GM19240 (cell line): ENCODE measurements at regions not wholly inside any gene's neighbourhood (a gene's known extent, or its start where the extent isn't known, plus 50 kb on each side); places are given as distances from the start of the nearest gene placed in this dataset.

Experiments
- DNase-seq: peaks from one replicate; pipeline ENCODE4 v3.0.0; 2011; ENCODE audit warnings: low spot score; ENCODE audit not compliant: insufficient read length

DNA sequence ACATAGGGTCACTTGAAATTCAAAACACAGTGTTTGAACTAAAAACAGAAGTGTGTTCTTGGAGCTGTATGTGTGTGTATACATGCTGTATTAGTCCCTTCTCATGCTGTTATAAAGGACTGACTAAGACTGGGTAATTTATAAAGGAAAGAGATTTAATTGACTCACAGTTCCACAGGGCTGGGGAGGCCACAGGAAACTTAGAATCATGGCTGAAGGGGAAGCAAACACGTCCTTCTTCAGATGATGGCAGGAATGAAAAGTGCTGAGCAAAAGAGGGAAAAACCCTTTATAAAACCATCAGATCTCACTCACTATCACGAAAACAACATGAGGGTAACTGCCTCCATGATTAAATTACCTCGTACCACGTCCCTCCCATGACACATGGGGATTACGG lies 224.1 kb downstream of the BCAT1 start:
- DNase-seq, result no peak

DNA sequence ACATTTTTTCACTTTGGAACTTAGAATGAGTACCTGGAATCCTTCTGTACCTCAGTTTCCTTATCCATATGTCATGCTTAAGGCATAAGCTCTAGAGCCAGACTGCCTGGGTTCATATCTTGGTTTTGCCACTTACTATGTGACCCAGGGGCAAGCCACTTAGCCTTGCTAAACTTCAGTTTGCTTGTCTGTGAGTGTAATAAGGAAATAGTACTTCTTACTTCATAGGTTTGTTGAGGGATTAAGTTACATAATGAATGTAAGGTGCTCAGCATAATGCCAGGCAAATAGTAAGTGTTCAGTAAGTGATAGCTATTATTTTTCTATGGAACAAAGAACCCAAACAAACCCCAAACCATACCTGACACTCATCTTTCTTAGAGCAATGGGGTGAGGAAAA lies 225.1 kb downstream of the BCAT1 start:
- DNase-seq, result no peak

DNA sequence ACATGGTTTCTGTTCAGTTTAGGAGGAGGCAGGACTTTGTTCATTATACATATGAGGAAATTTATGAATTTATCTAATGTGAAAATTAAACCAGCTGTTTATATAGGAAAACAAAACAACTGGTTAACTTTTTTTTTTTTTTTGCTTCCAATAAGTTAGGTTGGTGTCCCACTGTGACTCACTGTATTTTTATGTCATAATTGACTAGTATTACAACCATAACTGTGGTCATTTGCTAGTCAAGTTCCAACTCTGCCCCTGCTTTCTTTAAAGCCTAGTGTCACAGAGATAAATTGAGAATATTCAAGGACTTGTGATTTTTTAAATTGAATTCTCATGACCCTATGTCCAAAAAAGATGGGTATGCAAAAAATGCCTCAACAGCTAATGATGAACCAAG lies 227.7 kb downstream of the BCAT1 start:
- DNase-seq, result no peak

DNA sequence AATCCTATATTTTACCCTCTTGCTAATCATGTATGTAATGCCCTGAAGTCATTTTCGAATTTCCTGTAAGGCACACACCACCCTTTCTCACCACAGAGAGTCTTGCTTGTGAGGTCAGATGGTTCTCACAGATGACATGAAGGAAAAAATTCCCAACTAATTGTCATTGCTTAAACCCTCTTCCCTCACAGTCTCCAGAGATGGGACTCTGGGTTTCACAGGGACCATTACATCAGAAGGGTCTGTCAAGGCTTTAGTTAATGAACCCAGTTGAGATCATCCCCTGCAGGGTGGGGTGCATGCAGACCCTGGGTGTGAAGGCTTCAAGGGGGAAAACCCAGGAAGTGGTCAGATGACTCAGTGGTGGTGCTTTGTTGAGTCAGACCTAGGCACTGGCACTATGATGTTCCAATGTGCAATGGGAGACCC lies 229.6 kb downstream of the BCAT1 start:
- no peak for DNase-seq

DNA sequence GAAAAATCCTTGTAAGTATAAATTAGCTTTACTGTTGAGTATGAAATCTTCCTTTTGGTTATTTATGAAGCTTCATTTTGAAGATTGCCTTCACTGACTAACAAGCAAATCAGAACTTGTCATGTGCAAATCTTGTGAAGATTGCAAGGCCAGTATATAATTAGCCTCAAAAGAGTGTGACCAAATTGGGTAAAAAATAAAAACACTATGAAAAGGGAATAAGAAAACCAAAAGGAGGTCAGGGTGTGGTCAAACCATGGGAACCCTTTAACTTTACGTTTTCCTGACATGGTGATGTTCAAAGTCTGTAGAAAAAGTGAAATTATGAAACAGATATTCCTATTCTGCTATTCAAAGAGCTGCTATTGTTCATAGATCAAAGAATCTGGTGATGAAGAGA lies 230.3 kb downstream of the BCAT1 start:
- no peak for DNase-seq

DNA sequence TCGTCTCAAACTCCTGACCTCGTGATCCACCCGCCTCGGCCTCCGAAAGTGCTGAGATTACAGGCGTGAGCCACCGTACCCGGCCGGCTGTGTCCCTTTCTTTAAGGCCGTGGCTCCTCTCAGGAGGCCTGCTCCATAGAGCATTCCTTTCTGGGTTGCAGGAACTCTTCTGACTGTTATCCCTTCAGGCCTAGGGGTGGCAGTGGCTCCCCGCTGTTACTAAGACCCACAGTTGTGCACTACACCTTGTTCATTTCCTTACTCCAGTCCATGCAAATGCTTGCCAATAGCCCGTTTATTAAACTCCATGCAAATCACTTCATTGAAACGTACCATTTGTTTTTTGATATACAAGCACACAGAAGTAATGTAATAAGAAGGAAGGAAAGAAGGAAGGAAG lies 234.7 kb downstream of the BCAT1 start:
- no peak for DNase-seq

DNA sequence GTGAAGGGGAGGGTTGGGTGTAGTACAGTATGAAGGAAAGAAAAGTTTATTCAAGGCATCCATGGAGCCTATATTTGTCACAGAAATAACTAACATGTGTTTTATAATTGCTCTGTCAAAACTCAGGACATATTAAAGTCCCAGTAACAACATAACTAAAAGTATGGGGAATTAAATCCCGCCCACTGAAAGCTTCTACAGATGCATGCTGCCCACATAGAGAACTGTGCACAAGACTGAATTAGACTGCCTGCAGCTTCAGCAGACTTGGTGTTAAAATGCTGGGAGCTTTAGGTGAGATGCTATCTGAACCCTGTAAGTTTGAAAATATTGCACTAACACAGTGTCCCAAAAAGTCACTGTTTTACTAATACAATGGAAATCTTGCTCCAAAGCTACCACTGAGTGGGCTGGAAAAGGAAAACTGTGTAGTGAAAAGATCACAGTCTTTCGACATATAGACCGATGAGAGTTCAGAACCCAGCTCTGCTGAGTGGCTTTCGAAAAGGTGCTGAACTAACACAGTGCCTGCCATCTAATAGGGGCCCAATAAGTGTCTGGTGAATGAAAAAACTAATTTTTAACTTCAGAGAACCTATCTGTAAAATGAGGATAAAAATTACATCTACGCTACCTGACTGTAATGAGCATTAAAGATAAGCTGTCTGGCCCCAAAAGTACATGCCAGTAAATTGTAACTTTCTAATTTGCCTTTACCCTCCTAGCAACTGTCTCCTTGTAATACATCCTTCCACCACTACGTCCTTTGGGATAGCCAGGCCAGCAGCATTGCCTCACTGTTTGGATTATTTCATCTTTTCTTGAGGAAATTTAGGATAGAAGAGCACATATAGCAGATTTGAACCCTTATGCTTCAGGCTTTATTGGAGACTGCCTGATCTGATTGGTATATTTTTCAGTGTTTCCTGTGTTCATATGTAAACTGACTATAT lies 237.6 kb downstream of the BCAT1 start:
- no peak for DNase-seq

DNA sequence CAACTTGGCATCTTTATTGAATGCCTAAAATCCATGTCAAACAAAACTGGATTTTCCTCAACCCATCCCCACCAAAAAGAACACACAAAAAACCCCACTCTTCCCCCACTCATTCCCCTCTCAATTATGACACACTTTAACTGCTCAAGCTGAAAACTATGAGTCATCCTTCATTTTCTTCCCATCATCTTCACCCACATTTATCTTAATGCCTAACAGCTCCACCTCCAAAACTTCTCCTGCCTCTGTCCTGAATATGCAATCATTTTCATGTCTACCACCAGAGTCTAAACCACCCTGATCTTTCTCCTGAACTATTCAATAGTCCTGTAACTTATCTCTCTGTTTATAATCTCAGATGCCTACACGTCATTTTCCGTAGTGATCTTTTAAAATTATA lies 239.7 kb downstream of the BCAT1 start:
- DNase-seq, result no peak

DNA sequence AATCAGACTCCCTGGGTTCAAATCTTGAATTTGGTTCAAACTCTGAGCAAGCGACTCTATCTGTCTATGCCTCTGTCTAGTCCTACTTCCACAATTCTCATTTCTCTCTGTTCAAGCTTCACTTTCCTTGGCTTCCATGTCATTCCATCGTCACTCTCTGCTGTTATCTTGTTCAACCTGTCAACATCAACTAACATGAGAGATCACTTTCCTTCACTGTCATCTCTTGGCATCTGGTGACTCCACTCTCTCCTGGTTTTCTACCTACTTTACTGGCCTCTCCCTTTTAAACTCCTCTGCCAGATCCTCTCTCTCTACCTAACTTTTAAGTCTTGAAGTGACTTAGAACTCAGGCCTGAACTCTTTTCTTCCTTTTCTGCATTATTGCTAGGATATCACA lies 240.2 kb downstream of the BCAT1 start:
- DNase-seq, result no peak

DNA sequence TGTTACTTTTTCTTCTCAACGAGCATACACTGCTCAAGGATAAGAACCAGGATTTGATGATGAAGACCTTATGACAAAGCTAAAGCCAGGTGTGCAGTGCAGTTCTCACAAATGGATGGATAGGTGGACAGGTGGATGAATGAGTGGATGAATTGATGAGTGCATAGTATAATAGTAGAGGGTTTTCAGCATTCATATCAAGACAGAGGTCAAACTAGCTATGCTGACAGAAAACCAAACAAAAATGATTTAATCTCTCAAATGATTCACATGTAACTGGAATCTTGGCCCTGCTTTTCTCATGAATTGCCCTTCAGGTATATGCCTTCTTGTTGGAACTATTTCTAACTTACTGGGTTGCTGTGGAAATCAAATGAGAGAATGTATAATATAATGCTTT lies 240.9 kb downstream of the BCAT1 start:
- DNase-seq, result no peak

DNA sequence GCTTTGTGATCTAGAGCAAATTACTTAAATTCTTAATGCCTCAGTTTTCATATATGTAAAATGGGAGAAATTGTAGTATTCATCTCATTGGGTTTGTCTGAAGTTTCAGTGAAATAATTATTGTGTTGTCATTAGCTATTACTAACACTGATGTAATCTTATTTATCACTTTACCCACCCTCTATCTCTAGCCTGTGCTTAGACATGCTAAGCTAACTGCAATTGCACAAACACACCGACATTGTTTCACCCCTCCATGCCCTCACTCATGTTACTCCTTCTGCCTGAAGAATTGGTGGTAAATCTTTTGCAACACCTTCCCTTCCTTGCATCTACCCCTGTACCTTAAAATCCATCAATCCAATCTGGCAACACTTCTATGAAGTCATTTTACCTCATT lies 241.6 kb downstream of the BCAT1 start:
- no peak for DNase-seq

DNA sequence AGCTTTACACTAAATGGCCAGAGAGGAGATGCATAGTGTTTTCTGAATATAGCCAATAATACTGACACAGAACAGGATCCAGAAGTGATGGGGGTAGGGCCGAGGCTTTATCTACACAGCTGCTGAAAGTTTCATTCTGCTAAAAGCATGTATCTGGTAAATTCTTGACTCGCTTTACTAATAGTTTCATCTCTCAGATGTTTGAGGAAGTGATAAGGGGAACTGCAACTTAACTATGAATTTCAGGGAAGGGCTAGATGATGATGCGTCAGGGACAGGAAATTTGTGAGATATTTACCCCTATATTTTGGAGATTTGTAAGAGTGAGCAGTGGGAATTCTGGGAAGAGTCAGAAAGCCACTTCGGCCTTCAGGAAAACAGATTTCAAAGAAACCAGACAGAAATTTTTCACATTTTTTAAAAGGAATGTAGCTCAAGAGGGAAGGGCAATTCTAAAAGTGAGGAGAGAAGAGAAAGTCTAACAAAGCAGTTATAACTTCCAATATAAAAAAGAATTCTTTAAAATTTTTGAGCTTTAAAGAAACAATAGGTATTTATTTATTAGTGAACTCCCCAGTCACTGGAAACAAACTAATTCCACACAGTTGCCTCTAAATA lies 243.1 kb downstream of the BCAT1 start:
- DNase-seq, result peak; percentile 19

DNA sequence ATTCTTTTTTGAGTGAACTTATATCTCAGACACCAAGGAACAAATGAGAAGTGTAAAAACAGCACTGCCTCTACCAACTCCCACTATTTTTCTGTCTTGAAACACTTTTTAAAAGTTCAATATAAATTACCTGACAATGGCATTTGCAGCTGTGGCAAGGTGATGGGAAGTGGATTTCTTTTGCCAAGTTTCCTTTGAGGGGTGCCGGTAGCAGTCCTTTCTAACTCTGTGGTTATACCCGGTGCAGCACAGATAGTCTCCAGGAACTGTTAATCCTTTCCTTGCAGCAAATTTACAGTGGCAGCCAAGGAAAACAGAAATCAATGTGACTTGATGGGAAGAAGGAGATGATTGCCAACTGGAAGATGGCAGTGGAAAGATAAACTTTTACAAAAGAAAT lies 243.7 kb downstream of the BCAT1 start:
- DNase-seq, result no peak

DNA sequence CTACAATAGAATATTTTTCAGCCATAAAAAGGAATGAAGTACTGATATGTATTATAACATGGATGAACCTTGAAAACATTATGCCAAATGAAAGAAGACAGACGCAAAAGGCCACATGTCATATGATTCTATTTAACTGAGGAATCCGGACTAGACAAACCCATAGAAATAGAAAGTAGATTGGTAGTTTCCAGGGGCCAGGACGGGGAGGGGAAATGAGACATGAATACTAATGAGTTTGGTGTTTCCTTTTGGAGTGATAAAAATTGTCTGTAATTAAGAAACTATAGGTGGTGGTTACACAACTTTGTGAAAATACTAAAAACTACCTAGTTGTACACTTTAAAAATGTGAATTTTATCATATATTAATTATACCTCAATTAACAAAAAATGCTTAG lies 247.6 kb downstream of the BCAT1 start:
- DNase-seq, result no peak

DNA sequence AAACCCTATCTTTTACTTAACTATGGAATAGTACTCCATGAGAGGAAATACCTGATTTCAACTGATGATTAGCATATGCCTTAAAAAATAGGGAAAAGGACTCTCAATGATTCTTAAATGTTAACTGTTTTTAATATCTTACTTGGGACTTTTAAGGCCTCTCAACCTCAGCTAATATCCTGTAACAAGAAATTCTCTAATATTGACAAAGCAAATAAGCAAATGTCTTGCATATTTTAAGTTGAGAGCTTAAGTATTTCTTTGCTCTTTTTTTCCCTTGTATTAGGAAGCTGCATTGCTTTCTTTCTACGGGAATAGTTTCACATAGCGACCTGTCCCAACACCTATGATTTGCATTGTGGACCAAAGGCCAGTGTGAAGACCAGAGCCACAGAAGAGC lies 249.9 kb downstream of the BCAT1 start:
- DNase-seq, result no peak

DNA sequence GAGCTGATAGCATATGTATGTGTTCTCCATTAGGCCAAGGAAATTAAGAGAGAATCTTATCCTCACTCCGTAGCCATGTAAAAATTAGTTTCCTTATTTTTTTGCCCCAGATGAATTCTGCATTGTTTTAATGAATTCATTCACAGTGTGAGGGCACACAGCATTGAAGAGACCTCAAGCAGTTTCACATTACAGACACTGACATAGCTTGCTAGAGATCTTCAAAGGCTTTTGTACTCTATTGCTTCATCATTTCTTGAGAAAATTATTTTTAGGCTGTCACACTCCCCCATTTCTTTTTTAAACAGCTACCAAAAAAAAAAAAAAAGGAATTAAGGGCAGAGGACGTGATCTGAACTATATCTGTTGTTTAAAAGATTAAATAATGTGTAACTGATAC lies 251.1 kb downstream of the BCAT1 start:
- no peak for DNase-seq

DNA sequence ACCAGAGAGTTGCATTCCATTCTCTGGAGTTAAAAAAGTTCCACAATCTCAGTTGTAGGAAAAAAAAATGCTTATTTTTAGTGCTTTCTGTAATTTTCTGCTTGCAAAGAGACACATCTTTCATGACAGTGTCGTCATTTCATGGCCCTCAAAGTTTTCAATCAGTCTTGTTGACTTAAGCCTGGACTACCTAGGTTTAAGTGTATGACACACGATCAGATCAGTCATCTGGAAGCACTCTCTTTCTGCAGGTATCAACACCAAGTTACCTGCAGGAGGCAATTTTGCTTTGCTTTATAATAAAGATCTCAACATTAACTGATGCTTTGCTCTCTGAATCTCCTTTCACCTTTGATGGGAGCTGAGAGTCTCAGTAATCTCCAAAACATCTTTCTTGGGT lies 251.6 kb downstream of the BCAT1 start:
- DNase-seq, result no peak

DNA sequence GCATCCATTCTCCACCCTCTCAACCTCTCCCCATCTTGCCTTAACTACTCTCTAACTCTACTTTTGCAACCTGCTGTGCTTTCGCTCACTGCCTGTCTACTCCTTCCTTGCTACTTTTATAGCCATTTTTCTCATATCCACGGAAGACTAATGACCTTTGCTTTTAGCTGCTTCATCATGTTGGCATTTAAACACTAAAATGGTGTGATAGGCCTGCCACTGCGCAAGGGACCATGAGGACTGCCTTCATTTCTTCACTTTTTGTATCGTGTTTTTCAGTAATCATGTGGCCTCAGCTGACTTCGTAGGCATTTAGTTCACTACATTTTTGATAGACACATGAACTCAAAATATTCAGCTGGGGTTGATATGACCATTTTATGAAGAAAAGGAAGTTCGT lies 252.1 kb downstream of the BCAT1 start:
- DNase-seq, result no peak

DNA sequence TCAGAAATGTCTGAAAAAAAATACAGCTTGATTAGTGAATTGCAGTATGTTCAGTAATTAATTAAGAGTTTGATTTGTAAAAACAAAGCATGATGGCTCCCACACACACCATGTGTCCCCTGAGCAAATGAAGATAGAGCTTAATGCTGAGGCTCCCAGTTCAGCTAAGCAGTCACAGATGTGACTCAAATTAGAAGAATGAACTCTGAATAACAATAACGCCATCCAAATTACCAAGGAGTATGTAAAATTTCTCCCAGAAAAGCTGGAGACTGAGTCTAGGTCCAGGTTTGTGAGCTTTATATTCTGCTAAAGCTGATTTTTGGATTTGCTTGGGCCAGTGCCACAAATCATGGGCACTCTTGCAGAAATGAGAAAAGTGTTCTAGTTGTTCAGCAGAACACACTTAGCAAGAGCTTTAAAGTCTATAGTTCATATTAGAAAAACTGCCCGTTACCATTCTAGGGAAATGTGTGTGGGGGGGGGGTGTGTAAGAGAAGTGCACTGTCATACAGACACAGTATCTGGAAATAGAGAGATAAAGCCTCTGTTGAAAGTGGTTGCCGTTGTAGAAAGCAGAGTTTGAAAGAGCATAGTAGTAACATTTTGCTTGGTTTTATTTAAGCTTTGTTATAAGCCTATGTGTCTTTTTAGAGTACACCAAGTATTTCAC lies 253.1 kb downstream of the BCAT1 start:
- DNase-seq, result no peak

DNA sequence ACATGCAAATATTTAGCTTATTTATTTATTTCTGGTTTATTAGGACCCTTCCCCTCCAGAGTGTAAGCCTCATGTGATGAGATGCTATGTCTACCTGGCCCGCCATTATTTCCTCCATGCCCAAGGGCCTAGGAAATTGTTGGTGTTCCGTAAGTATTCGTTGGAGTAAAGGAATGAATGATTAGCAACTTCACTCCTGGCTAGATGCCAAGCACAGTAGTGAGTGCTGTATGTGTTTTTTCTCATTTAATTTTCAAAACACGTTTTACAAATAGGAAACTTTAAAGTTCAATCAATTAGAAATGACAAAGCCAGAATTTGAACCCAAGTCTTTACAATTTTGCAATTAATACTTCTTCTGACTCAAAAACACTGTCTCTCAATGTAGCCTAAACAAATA lies 253.8 kb downstream of the BCAT1 start:
- DNase-seq, result no peak

DNA sequence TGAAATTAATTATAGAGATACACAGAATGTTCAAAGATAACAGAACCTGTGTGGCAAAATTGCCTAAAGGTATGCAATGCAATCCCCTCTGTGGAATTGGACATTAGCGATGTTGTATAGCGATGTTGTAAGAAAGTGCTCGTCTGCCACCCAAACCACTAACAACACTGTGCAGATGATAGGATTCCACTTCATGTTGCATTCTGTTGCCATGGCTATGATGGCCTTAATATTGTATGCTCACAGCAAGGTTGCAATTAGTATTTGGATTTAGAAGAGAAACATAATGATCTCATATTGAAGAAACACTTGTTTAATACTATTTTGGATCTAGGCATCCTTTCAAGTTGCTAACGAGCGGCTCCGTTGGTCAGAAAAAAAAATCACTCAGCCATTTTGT lies 260.3 kb downstream of the BCAT1 start:
- no peak for DNase-seq

DNA sequence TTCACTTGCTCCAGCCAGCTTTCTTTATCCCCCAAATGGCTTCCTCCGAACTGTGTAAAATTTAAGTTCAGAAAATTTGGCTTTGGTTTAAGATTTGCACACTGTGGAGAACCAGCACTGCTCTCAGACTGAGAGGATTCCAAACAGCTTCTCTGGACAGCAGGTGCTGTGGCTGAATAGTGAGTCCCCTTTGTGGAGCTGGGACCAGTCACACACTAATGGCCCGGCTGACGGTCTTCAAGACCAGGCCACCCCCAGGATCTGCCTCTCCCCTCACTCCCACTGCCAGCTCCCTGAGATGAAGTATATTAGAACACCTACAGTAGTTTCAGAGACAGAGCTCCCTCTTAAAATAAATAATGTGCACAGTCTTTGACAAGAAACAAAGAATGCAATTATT lies 267.3 kb downstream of the BCAT1 start:
- no peak for DNase-seq
